ENCODE measurements at regions not wholly inside any gene's neighbourhood (a gene's known extent, or its start where the extent isn't known, plus 50 kb on each side); places are given as distances from the start of the nearest gene placed in this dataset.

DNA sequence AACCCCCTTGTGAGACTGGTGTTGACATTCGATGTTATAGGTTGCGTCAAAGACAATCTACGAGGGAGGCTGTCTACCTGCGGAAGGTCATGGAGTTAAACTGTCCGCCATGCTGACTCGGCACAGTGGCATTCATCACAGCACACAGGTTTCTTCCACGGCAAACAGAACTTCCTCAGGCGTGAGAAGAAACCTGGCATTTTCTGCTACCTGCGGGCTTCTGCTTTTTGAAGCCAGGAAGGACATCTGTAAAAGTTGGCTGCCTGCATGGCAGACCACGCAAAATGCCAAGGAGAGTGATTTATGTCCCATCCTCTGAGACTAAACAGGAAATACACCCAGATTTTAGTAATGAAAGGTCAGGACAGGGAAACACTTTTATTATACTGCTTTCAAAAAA is 809.8 kb upstream of the NUDT12 start:
- DNase-seq (ENCODE audit: low read depth, low spot score) = no peak
- no peak overlapping the region for H3K4me3 ChIP-seq (ENCODE audit: low read depth, low read length)
- ChIA-PET POLR2A (no interaction called here), CTCF (no interaction called here)
- TF ChIP-seq, protein P1, sequence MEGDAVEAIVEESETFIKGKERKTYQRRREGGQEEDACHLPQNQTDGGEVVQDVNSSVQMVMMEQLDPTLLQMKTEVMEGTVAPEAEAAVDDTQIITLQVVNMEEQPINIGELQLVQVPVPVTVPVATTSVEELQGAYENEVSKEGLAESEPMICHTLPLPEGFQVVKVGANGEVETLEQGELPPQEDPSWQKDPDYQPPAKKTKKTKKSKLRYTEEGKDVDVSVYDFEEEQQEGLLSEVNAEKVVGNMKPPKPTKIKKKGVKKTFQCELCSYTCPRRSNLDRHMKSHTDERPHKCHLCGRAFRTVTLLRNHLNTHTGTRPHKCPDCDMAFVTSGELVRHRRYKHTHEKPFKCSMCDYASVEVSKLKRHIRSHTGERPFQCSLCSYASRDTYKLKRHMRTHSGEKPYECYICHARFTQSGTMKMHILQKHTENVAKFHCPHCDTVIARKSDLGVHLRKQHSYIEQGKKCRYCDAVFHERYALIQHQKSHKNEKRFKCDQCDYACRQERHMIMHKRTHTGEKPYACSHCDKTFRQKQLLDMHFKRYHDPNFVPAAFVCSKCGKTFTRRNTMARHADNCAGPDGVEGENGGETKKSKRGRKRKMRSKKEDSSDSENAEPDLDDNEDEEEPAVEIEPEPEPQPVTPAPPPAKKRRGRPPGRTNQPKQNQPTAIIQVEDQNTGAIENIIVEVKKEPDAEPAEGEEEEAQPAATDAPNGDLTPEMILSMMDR (IDR thresholded peaks at IDR 0.05; ENCODE audit: insufficient read depth, low read length, missing control alignments) = no peak

DNA sequence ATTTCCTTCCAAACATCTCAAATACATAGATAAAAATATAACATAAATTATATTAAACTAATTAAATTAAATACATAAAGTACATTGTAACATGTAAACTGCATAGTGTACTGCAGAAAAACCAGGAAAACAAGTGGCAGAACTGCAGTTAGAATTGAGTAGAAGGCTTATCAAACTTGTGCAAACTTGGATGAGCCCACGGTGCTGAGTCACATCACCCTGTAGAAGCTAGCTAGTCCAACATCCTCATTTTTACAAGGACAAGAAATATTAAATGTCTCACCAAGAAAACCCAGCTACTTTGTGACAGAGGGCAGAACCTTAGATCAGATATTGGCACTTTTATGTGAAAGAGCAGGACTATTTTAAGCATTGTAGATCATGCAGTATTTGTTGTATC is 807.9 kb upstream of the NUDT12 start:
- POLR2A ChIA-PET = no interaction called here
- no peak overlapping the region for H3K4me3 ChIP-seq (ENCODE audit: low read depth, low read length)
- TF ChIP-seq, protein P1 (IDR thresholded peaks at IDR 0.05; ENCODE audit: insufficient read depth, low read length, missing control alignments) = no peak
- CTCF ChIA-PET = no interaction called here
- DNase-seq (ENCODE audit: low read depth, low spot score) = no peak

DNA sequence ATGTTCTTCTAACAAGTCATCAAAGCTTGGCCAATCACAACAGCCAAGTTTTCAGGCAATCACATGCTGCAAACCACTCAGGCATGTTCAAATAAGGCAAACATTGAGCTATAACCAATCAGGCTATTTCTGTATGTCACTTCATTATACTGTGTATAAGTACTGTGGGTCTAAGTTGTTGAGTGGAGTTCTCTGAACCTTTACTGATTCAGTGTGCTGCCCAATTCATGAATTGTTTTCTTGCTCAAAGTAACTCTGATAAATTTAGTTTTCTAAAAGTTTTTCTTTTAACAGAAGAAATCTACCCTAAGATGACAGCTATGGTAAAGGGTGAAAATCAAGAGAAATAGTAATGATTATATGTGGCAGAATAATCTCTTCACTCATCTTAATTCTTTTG is 805.4 kb upstream of the NUDT12 start:
- TF ChIP-seq, protein P1 (IDR thresholded peaks at IDR 0.05; ENCODE audit: insufficient read depth, low read length, missing control alignments) = no peak
- ChIA-PET POLR2A (no interaction called here), CTCF (no interaction called here)
- no peak for DNase-seq (ENCODE audit: low read depth, low spot score)
- no peak overlapping the region for H3K4me3 ChIP-seq (ENCODE audit: low read depth, low read length)

DNA sequence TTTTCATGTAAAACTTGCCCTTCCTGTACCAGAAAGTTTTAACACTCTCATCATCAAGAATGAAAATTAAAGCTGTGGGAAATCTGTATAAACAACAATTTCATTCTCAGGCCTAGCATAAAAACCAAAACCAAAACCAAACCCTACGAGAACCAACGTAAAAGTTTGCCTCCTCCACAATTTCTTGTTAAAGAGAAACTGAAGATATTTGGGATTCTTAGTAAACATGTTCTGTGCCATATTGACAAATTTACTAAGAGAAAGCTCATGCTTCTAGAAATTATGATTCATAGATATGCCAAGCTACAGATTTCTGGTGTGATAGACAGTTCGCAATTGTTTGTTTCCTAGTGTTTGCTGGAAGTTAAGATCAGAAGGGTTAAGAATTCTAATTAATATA is 801.0 kb upstream of the NUDT12 start:
- TF ChIP-seq, protein P1 (IDR thresholded peaks at IDR 0.05; ENCODE audit: insufficient read depth, low read length, missing control alignments) = no peak
- DNase-seq (ENCODE audit: low read depth, low spot score) = no peak
- CTCF ChIA-PET = no interaction called here
- H3K4me3 ChIP-seq (ENCODE audit: low read depth, low read length) = no peak overlapping the region
- POLR2A ChIA-PET = no interaction called here

DNA sequence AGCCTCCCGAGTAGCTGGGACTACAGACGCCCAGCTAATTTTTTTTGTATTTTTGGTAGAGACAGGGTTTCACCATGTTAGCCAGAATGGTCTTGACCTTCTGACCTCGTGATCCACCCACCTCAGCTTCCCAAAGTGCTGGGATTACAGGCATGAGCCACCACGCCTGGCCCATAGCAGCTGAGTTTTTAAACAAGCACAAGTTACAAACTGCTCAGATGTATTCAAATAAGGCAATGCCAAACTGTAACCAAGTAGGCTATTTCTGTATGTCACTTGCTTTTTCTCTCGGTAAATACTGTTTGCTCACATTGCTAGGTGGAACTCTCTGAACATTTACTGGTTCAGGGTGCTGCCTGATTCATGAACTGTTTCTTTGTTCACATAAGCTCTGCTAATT is 799.3 kb upstream of the NUDT12 start:
- no peak for DNase-seq (ENCODE audit: low read depth, low spot score)
- POLR2A ChIA-PET = no interaction called here
- CTCF ChIA-PET = interaction anchor here (1.7 kb wide), 1 partner anchor 51 kb away, joined by 3 read pairs; no protein-coding TSS in a partner anchor
- no peak overlapping the region for H3K4me3 ChIP-seq (ENCODE audit: low read depth, low read length)
- TF ChIP-seq, protein P1 (IDR thresholded peaks at IDR 0.05; ENCODE audit: insufficient read depth, low read length, missing control alignments) = no peak

DNA sequence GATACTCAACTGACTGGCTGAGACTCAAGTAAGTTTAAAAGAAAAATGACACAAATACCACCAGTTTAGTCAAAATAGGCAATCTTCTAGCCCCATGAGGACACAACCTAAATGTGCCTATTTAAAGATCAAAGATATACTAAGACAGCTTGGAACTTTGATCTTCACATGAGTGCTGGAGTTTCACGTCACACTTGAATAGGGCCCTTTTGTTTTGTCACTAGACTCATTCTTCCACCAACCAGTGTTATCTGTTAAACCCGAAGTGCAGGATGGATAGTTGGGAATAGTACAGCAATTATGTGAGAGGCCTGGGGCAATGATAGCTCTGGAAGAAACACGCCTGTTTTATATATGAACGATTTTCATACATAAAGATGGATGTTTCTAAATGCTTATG is 792.8 kb upstream of the NUDT12 start:
- TF ChIP-seq, protein P1 (IDR thresholded peaks at IDR 0.05; ENCODE audit: insufficient read depth, low read length, missing control alignments) = no peak
- no peak overlapping the region for H3K4me3 ChIP-seq (ENCODE audit: low read depth, low read length)
- no peak for DNase-seq (ENCODE audit: low read depth, low spot score)
- CTCF ChIA-PET = no interaction called here
- POLR2A ChIA-PET = no interaction called here
